ENCODE measurements at regions not wholly inside any gene's neighbourhood (a gene's known extent, or its start where the extent isn't known, plus 50 kb on each side); places are given as distances from the start of the nearest gene placed in this dataset.

GRCh38 chr4:104795264-104795939 is 300.7 kb upstream of the CXXC4 start:
- DNase-seq (ENCODE audit: low read depth), result no peak

- DNase-seq (ENCODE audit: low read depth), result no peak
These were observed 317.0 kb upstream of the CXXC4 start for GRCh38 chr4:104811727-104812126.

GRCh38 chr4:104815665-104816064 is 321.0 kb upstream of the CXXC4 start:
- DNase-seq (ENCODE audit: low read depth), result no peak

GRCh38 chr4:104818579-104818978 is 323.9 kb upstream of the CXXC4 start:
- no peak for DNase-seq (ENCODE audit: low read depth)

GRCh38 chr4:104826171-104826570 is 320.5 kb upstream of the TET2 start:
- no peak for DNase-seq (ENCODE audit: low read depth)

GRCh38 chr4:104829761-104830160 is 316.9 kb upstream of the TET2 start:
- no peak for DNase-seq (ENCODE audit: low read depth)

- no peak for DNase-seq (ENCODE audit: low read depth)
These were observed 298.0 kb upstream of the TET2 start for GRCh38 chr4:104848597-104849225.

GRCh38 chr4:104859601-104860237 is 287.0 kb upstream of the TET2 start:
- DNase-seq (ENCODE audit: low read depth), result no peak

- DNase-seq (ENCODE audit: low read depth), result peak; percentile 67
These were observed 286.2 kb upstream of the TET2 start for GRCh38 chr4:104860238-104861123.

GRCh38 chr4:104866809-104867208 is 279.9 kb upstream of the TET2 start:
- DNase-seq (ENCODE audit: low read depth), result no peak

- DNase-seq (ENCODE audit: low read depth), result no peak
These were observed 278.1 kb upstream of the TET2 start for GRCh38 chr4:104868533-104868932.

- DNase-seq (ENCODE audit: low read depth), result no peak
These were observed 277.7 kb upstream of the TET2 start for GRCh38 chr4:104868958-104869357.

GRCh38 chr4:104869831-104870230 is 276.8 kb upstream of the TET2 start:
- no peak for DNase-seq (ENCODE audit: low read depth)

GRCh38 chr4:104870495-104871233 is 276.0 kb upstream of the TET2 start:
- no peak for DNase-seq (ENCODE audit: low read depth)

GRCh38 chr4:104878936-104879335 is 267.7 kb upstream of the TET2 start:
- DNase-seq (ENCODE audit: low read depth), result no peak

GRCh38 chr4:104879367-104879766 is 267.3 kb upstream of the TET2 start:
- no peak for DNase-seq (ENCODE audit: low read depth)

- DNase-seq (ENCODE audit: low read depth), result no peak
These were observed 266.8 kb upstream of the TET2 start for GRCh38 chr4:104879854-104880253.

GRCh38 chr4:104881136-104881886 is 265.4 kb upstream of the TET2 start:
- no peak for DNase-seq (ENCODE audit: low read depth)

GRCh38 chr4:104890598-104891275 is 255.9 kb upstream of the TET2 start:
- no peak for DNase-seq (ENCODE audit: low read depth)

All from ELR (cell line).